Endothelial cell of umbilical vein (primary cell): ENCODE measurements at regions not wholly inside any gene's neighbourhood (a gene's known extent, or its start where the extent isn't known, plus 50 kb on each side); places are given as distances from the start of the nearest gene placed in this dataset.

Experiments
- CTCF ChIP-seq, 2 donors: IDR thresholded peaks; 1 replicate in 1 of 2; 2 replicates in 1 of 2; pipeline ENCODE4 v1.5.1; 2011; ENCODE audit warnings: low read length in 2 of 2, mild to moderate bottlenecking in 2 of 2, moderate library complexity in 2 of 2, control low read depth in 1 of 2, inconsistent platforms in 1 of 2, low read depth in 1 of 2; ENCODE audit not compliant: insufficient read depth in 1 of 2; ENCODE audit errors: extremely low read depth in 1 of 2
- EZH2 ChIP-seq: IDR thresholded peaks from 2 replicates; pipeline ENCODE4 v1.6.1; 2012; ENCODE audit warnings: borderline replicate concordance, low read depth, mild to moderate bottlenecking, moderate library complexity, low read length, inconsistent platforms; ENCODE audit not compliant: severe bottlenecking
- GATA2 ChIP-seq: IDR thresholded peaks from 2 replicates; pipeline ENCODE4 v1.7.0; 2011; ENCODE audit warnings: low read depth, mild to moderate bottlenecking, moderate library complexity, mixed read lengths, low read length; ENCODE audit not compliant: insufficient read length, insufficient read depth
- MYC ChIP-seq: IDR thresholded peaks from one replicate; pipeline ENCODE4 v1.6.1; 2011; ENCODE audit warnings: mild to moderate bottlenecking, low read depth, low read length
- POLR2A ChIP-seq: IDR thresholded peaks from 2 replicates; pipeline ENCODE4 v1.6.1; 2012; ENCODE audit warnings: low read depth, mild to moderate bottlenecking, control low read depth, low read length
- POLR2AphosphoS5 ChIP-seq: IDR thresholded peaks from 2 replicates; pipeline ENCODE4 v1.6.1; 2012; ENCODE audit warnings: low read depth, mild to moderate bottlenecking, control low read depth, low read length, moderate library complexity; ENCODE audit not compliant: insufficient read depth

- TF ChIP-seq EZH2: no peak
- no peak for TF ChIP-seq CTCF (IDR thresholded peaks at IDR 0.05; ENCODE audit: extremely low read depth in 1 of 2, insufficient read depth in 1 of 2, low read depth in 1 of 2, low read length in 2 of 2)
- no peak for TF ChIP-seq MYC
- no peak for TF ChIP-seq GATA2
- no peak for TF ChIP-seq POLR2A
- TF ChIP-seq POLR2AphosphoS5: no peak
Observed at GRCh38 chr2:236679884-236680860, 110.5 kb downstream of the ACKR3 start.
